GM21576 (cell line): ENCODE measurements at regions not wholly inside any gene's neighbourhood (a gene's known extent, or its start where the extent isn't known, plus 50 kb on each side); places are given as distances from the start of the nearest gene placed in this dataset.

Experiments used
- ATAC-seq: cut with Tn5 transposase; IDR thresholded peaks from one replicate; pipeline ENCODE4 v1.9.1; 2021; ENCODE audit warnings: mild to moderate bottlenecking, moderate library complexity; ENCODE audit not compliant: unreplicated experiment

- ATAC-seq: no peak
These were observed 473.3 kb downstream of the GATA3 start for GRCh38 chr10:8527773-8528172.

DNA sequence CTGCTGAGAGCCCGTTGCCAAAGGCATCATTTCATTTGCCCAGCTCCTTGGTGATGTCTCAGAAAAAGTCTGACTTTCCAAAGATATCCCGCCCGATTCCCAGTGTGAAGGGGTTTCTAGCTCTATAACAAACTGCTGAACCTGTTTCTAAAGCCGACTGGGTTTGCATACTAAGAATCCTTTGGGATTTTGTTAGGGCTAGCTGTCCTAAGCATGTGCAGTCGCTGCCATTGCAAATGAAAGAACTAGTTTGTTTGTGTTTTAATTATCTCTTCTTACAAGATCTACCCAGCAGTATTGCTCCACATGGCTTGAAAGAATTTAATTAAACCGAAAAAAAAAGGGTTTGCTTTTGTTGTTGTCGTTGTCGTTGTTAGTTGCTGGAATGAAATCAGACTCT lies 476.6 kb downstream of the GATA3 start:
- ATAC-seq: no peak

DNA sequence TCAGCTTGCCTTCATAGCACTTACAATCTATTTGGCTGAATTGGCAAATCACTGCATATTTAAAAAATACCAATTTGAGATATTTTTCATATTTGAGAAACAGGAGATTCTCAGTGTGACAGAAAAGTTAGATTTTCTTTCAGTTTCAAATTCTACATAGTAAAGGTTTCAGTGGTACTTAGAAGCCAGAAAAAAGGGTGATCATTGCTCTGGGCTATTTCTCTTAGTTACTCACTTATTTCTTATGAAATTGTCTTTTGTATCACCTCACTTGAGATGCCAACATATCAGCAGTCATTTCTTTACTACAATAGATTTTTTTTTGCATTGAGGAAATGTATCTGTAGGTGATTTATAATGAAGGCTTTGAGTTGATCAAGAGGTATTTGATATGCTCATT lies 478.2 kb downstream of the GATA3 start:
- ATAC-seq: no peak

- ATAC-seq: no peak
These were observed 479.0 kb downstream of the GATA3 start for GRCh38 chr10:8533462-8533861.

DNA sequence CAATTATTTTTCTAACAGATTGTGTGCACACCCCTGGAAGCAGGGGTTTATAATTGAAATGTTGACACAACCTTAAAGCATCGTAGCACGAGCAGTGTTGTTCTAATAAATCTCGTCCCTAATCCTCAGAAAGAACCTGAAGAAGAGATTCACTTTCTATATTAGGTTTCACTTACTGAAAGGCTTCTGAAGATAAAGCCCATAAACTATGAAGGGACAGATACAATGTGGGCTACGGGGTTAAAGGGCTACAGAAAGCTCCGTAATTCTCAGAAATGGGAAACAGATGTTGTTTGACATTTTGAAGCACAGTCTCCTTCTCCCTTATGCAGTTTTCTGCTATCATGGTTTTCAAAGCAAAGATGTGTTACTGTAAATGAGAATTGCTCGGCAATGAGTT lies 479.6 kb downstream of the GATA3 start:
- ATAC-seq: no peak

GRCh38 chr10:8534891-8535290 lies 480.4 kb downstream of the GATA3 start:
- no peak for ATAC-seq

- no peak for ATAC-seq
These were observed 484.6 kb downstream of the GATA3 start for GRCh38 chr10:8539056-8539455.

DNA sequence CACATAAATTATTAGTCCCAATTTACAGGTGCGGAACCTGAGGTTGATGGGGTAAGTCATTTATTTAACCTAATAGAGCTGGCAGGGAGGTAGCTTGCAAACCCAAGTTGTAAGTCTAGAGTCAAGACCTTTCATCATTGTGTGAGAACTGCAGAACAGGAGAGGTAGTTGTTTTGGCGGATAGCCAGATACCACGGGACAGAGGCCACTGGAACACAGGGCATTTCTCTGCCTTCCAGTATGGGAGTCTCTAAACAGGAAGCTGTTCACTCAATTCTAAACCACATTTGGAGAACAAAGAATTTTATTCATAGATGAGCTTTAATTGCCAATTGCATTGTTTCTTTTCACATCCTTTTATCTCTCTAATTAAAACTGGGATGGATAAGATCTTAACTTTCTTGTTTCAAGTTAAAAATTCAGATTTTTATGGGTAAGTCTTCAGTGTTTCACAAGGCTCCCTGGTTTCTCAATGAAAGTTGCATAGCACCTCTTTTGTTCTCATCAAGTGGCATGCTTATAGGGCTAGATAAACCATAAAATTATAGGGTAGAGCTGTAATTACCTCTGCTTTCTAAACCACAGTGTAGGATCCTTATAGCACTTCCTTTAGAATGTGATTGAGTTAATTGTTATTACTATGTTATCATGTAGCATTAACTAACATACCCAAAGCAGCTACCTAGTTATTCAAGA lies 489.0 kb downstream of the GATA3 start:
- no peak for ATAC-seq

DNA sequence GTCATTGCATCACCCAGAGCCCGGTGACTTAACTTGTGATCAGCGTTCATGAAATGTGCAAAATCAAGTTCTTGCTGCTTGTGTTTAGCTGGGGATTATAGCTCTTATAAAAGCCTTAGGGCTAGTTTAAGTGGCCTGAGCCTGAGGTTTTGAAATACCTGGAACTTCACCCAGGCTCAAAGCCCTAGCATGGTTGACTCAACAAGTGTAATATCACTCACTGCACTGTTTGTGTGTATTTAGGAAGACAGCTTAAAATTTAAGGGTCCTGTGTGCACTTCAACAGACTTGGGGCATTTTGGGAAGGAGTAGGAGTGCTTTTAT lies 489.5 kb downstream of the GATA3 start:
- no peak for ATAC-seq

- no peak for ATAC-seq
These were observed 490.0 kb downstream of the GATA3 start for GRCh38 chr10:8544500-8544899.

DNA sequence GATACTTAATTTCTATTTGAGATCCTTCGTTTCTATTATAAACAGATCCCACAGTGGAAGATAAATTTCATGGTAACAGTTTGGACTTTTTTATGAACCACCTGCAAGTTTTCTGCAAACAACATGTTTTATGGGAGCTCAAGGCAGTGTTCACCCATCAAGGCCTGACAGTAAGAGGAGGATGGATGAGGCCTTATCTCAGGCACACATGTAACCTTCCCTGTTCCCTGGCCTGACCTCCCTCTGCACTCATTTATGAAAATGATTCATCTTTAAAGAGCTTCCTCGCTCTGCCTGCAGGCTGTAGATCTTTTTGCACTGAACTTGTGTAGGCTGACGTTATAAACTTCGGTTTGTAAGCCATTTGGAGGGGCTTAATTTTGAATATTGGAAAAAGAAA lies 500.1 kb downstream of the GATA3 start:
- ATAC-seq: no peak

- ATAC-seq: no peak
These were observed 501.8 kb downstream of the GATA3 start for GRCh38 chr10:8556321-8556720.

GRCh38 chr10:8563478-8563877 lies 509.0 kb downstream of the GATA3 start:
- no peak for ATAC-seq

- no peak for ATAC-seq
These were observed 512.2 kb downstream of the GATA3 start for GRCh38 chr10:8566737-8567136.

GRCh38 chr10:8568401-8568800 lies 513.9 kb downstream of the GATA3 start:
- ATAC-seq: no peak

DNA sequence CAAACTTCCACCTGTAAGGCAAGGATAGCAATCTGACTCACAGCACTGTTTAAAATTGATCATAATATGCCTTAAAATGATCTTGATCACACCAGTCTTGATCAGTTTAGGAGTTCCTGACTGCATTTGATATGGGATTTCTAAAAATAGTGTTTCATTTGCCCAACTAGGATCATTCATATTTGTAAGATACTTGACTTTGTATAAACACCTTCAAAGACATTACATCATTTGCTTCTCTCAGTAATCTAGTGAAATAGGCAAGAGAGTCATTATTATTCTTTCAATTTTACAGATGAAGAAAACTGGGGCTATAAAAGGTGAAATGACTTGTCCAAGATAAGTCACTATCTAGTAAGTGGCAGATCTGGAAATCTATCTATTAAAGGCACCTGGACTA lies 521.1 kb downstream of the GATA3 start:
- no peak for ATAC-seq

DNA sequence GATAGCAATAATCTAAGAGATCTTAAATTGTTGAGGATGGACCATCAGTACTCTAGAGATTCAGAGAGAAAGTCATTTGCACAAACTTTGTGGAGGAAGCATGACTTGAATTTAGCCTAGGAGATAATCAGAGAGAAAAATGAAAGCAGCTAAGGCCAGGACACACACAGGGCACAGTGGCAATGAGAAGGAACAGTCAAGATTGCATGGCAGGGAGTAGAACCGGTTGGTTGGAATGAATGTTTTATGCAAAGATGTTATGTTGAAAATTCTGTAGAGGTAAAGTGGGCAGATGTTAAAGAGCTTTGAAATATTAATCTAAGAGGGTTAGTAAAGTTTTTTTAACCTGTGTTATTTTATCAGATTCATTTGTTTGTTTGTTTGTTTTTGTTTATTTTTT lies 521.8 kb downstream of the GATA3 start:
- ATAC-seq: no peak

GRCh38 chr10:8576911-8577310 lies 522.4 kb downstream of the GATA3 start:
- ATAC-seq: no peak

DNA sequence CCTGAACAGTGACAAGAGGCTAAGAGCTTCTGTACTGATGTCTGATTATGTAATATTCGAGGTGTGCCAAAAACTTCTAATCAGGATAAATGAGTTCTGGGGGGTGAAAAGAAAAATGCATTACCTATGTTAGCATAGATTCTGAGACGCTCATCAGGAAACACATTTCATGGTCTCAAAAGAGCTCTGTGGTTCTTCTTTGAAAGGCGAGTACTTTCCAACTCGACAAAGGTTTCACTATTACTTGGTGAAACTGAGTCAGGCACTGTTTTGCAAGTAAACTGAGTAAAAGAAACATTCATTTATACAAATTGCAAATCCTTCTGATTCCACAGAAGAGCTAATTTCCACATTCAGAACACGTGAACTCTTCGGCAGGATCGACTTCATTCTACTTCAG lies 523.2 kb downstream of the GATA3 start:
- ATAC-seq: no peak

DNA sequence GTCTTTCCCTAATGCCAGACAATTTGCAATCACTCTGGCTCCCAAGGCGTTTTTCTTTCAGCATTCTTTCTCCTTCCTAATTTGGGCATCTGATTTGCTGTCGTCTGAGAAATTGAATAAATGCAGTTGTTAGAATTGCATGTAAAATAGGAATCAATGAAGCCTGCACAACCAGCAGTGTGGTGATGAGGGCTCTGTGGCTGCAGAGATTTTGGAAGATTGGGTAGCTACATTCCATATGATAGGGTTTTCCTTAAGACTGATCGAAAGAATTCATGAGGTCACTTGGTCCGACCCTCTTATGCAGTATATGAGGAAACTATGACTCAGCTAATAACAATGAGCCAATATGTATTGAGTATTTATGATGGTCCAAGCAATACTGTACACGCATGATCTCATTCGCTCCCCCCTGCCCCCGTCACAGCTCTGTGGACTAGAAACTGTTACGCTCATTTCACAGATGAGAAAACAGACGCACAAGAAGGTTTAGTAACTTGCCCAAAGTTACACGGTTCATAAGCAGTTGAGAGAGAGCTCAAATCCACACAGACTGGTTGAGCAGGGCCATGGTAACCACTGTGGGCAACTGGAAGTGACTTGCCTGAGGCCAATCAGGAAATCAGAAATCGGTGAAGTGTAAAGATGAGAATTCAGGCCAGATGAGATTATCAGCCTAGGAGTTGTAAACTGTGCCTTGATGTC lies 527.2 kb downstream of the GATA3 start:
- ATAC-seq: no peak

- ATAC-seq: no peak
These were observed 528.6 kb downstream of the GATA3 start for GRCh38 chr10:8583096-8583495.

DNA sequence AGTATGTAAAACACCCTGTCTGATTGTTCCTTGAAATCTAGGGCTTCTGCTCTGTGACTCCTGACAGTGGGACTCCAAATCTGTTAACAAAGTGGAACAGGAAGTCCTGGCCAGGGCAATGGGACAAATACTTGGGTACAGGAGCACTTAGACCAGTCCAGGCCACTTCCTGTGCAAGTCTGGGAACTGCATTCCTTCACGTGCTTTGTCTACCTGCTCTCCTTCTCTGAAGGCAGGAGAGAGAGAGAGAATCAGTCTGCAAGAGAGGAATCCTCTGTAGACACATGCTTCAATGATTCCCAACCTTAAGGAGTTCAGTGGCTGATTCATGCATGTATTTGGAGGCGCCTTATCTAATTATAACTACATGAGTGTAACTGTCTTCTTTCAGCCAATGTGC lies 530.2 kb downstream of the GATA3 start:
- ATAC-seq: no peak

GRCh38 chr10:8586504-8586903 lies 532.0 kb downstream of the GATA3 start:
- no peak for ATAC-seq
